ENCODE measurements at regions not wholly inside any gene's neighbourhood (a gene's known extent, or its start where the extent isn't known, plus 50 kb on each side); places are given as distances from the start of the nearest gene placed in this dataset.
"Not testable (repeated sequence)": the region's sequence is repeated elsewhere in the genome, so short reads cannot be mapped to it uniquely, and the experiment has no call there.

GRCh38 chr2:131830946-131831310 lies 303.2 kb downstream of the CCDC74A start:
- CTCF ChIA-PET, result interaction anchor here (1.8 kb wide), 1 partner anchor 30 kb away, joined by 5 read pairs; no protein-coding TSS in a partner anchor
- H3K27me3 Mint-ChIP-seq; H3K27ac Mint-ChIP-seq; DNase-seq; POLR2A ChIA-PET; H3K9me3 Mint-ChIP-seq; intact Hi-C loops (cut with micrococcal nuclease); H3K4me3 Mint-ChIP-seq; H3K36me3 Mint-ChIP-seq; H3K4me1 Mint-ChIP-seq (ENCODE audit: low read depth): not testable (repeated sequence)

- POLR2A ChIA-PET; H3K4me3 Mint-ChIP-seq; H3K36me3 Mint-ChIP-seq; H3K27me3 Mint-ChIP-seq; intact Hi-C loops (cut with micrococcal nuclease); H3K27ac Mint-ChIP-seq; H3K4me1 Mint-ChIP-seq (ENCODE audit: low read depth); H3K9me3 Mint-ChIP-seq: not testable (repeated sequence)
- CTCF ChIA-PET, result interaction anchor here (1.8 kb wide), 1 partner anchor 30 kb away, joined by 5 read pairs; no protein-coding TSS in a partner anchor
- DNase-seq, result peak; percentile 24
Measured at GRCh38 chr2:131831450-131832208, 303.9 kb downstream of the CCDC74A start.

GRCh38 chr2:131832209-131832780 lies 304.6 kb downstream of the CCDC74A start:
- H3K27me3 Mint-ChIP-seq; intact Hi-C loops (cut with micrococcal nuclease); H3K9me3 Mint-ChIP-seq; H3K4me3 Mint-ChIP-seq; H3K4me1 Mint-ChIP-seq (ENCODE audit: low read depth); H3K27ac Mint-ChIP-seq; POLR2A ChIA-PET; H3K36me3 Mint-ChIP-seq; DNase-seq: not testable (repeated sequence)
- CTCF ChIA-PET, result interaction anchor here (1.8 kb wide), 1 partner anchor 31 kb away, joined by 5 read pairs; no protein-coding TSS in a partner anchor

GRCh38 chr2:131832917-131833316 lies 305.2 kb downstream of the CCDC74A start:
- H3K9me3 Mint-ChIP-seq; DNase-seq; intact Hi-C loops (cut with micrococcal nuclease); H3K36me3 Mint-ChIP-seq; H3K4me3 Mint-ChIP-seq; H3K27me3 Mint-ChIP-seq; CTCF ChIA-PET; POLR2A ChIA-PET; H3K27ac Mint-ChIP-seq; H3K4me1 Mint-ChIP-seq (ENCODE audit: low read depth): not testable (repeated sequence)

GRCh38 chr2:131833367-131834202 lies 305.9 kb downstream of the CCDC74A start:
- H3K4me3 Mint-ChIP-seq, result not testable (repeated sequence)

GRCh38 chr2:131834203-131835020 lies 306.7 kb downstream of the CCDC74A start:
- H3K27me3 Mint-ChIP-seq, result peaks cover 16% of the 10 kb centered on the region
- CTCF ChIA-PET; H3K4me1 Mint-ChIP-seq (ENCODE audit: low read depth); H3K9me3 Mint-ChIP-seq; intact Hi-C loops (cut with micrococcal nuclease); H3K4me3 Mint-ChIP-seq; POLR2A ChIA-PET; H3K27ac Mint-ChIP-seq; H3K36me3 Mint-ChIP-seq; DNase-seq: not testable (repeated sequence)

More at GRCh38 chr2:131833367-131834202, 305.9 kb downstream of the CCDC74A start:
- H3K27ac Mint-ChIP-seq; CTCF ChIA-PET; DNase-seq; POLR2A ChIA-PET; H3K4me1 Mint-ChIP-seq (ENCODE audit: low read depth); H3K36me3 Mint-ChIP-seq; intact Hi-C loops (cut with micrococcal nuclease); H3K9me3 Mint-ChIP-seq: not testable (repeated sequence)
- peaks cover 13% of the 10 kb centered on the region for H3K27me3 Mint-ChIP-seq

GRCh38 chr2:131835022-131835421 lies 307.3 kb downstream of the CCDC74A start:
- CTCF ChIA-PET, H3K27ac Mint-ChIP-seq, H3K9me3 Mint-ChIP-seq: not testable (repeated sequence)

GRCh38 chr2:131835621-131836091 lies 308.0 kb downstream of the CCDC74A start:
- Mint-ChIP-seq H3K27ac (no peak overlapping the region), H3K9me3 (no peaks in the 10 kb centered on the region), H3K36me3 (no peaks in the 10 kb centered on the region), H3K27me3 (peaks cover 19% of the 10 kb centered on the region), H3K4me3 (no peak overlapping the region), H3K4me1 (ENCODE audit: low read depth) (no peaks in the 10 kb centered on the region)
- DNase-seq, result no peak
- ChIA-PET POLR2A (no interaction called here), CTCF (no interaction called here)
- intact Hi-C loops (cut with micrococcal nuclease), result no loop called here

More at GRCh38 chr2:131835022-131835421, 307.3 kb downstream of the CCDC74A start:
- DNase-seq; POLR2A ChIA-PET; H3K4me3 Mint-ChIP-seq; H3K4me1 Mint-ChIP-seq (ENCODE audit: low read depth); H3K36me3 Mint-ChIP-seq; intact Hi-C loops (cut with micrococcal nuclease): not testable (repeated sequence)
- H3K27me3 Mint-ChIP-seq, result peaks cover 19% of the 10 kb centered on the region

GRCh38 chr2:131836116-131836515 lies 308.4 kb downstream of the CCDC74A start:
- H3K9me3 Mint-ChIP-seq; H3K27ac Mint-ChIP-seq; intact Hi-C loops (cut with micrococcal nuclease); DNase-seq; CTCF ChIA-PET; H3K4me3 Mint-ChIP-seq; H3K4me1 Mint-ChIP-seq (ENCODE audit: low read depth); H3K36me3 Mint-ChIP-seq; POLR2A ChIA-PET: not testable (repeated sequence)
- peaks cover 19% of the 10 kb centered on the region for H3K27me3 Mint-ChIP-seq

GRCh38 chr2:131844044-131844443 lies 316.4 kb downstream of the CCDC74A start:
- intact Hi-C loops (cut with micrococcal nuclease); H3K4me3 Mint-ChIP-seq; POLR2A ChIA-PET; H3K36me3 Mint-ChIP-seq; H3K9me3 Mint-ChIP-seq; H3K27me3 Mint-ChIP-seq; DNase-seq; H3K27ac Mint-ChIP-seq; H3K4me1 Mint-ChIP-seq (ENCODE audit: low read depth); CTCF ChIA-PET: not testable (repeated sequence)

GRCh38 chr2:131856202-131856601 lies 305.6 kb downstream of the ANKRD30BL start:
- H3K36me3 Mint-ChIP-seq; POLR2A ChIA-PET; H3K9me3 Mint-ChIP-seq; DNase-seq; H3K27ac Mint-ChIP-seq; H3K4me3 Mint-ChIP-seq; H3K27me3 Mint-ChIP-seq; H3K4me1 Mint-ChIP-seq (ENCODE audit: low read depth); intact Hi-C loops (cut with micrococcal nuclease); CTCF ChIA-PET: not testable (repeated sequence)

- H3K36me3 Mint-ChIP-seq; intact Hi-C loops (cut with micrococcal nuclease); CTCF ChIA-PET; H3K27ac Mint-ChIP-seq; H3K9me3 Mint-ChIP-seq; H3K27me3 Mint-ChIP-seq; H3K4me1 Mint-ChIP-seq (ENCODE audit: low read depth); H3K4me3 Mint-ChIP-seq; DNase-seq; POLR2A ChIA-PET: not testable (repeated sequence)
Measured at GRCh38 chr2:131858197-131858596, 303.6 kb downstream of the ANKRD30BL start.

Data from activated CD4-positive, alpha-beta memory T cell treated with anti-CD3 and anti-CD28 coated beads for 36 hours (primary cell).